H9 (cell line): ENCODE measurements at regions not wholly inside any gene's neighbourhood (a gene's known extent, or its start where the extent isn't known, plus 50 kb on each side); places are given as distances from the start of the nearest gene placed in this dataset.

Experiments
- DNase-seq: peaks from one replicate; pipeline ENCODE4 v3.0.0-alpha.2; 2017
- H2AFZ ChIP-seq: one replicate; pipeline ENCODE4 v1.6.1; 2013; ENCODE audit warnings: mild to moderate bottlenecking, low read length, control low read depth, moderate library complexity
- H2AK5ac ChIP-seq: 2 replicates; pipeline ENCODE4 v1.6.1; 2013; ENCODE audit warnings: low read length, control low read depth, mixed read lengths; ENCODE audit not compliant: insufficient read length
- H2BK120ac ChIP-seq: one replicate; pipeline ENCODE4 v1.6.1; 2013; ENCODE audit warnings: low read depth, mild to moderate bottlenecking, low read length, control low read depth, inconsistent platforms; ENCODE audit not compliant: poor library complexity, severe bottlenecking
- H2BK12ac ChIP-seq: 2 replicates; pipeline ENCODE4 v1.6.1; 2013; ENCODE audit warnings: low read length, control low read depth, mixed read lengths, low read depth; ENCODE audit not compliant: insufficient read length
- H2BK15ac ChIP-seq: 2 replicates; pipeline ENCODE4 v1.6.1; 2013; ENCODE audit warnings: low read depth, low read length, control low read depth
- H2BK20ac ChIP-seq: one replicate; pipeline ENCODE4 v1.6.1; 2013; ENCODE audit warnings: low read depth, mild to moderate bottlenecking, low read length, control low read depth, inconsistent platforms; ENCODE audit not compliant: poor library complexity, severe bottlenecking
- H2BK5ac ChIP-seq: 2 replicates; pipeline ENCODE4 v1.6.1; 2013; ENCODE audit warnings: low read length, control low read depth, mixed read lengths; ENCODE audit not compliant: insufficient read length
- H3K14ac ChIP-seq: 2 replicates; pipeline ENCODE4 v1.6.1; 2013; ENCODE audit warnings: low read length, control low read depth; ENCODE audit not compliant: insufficient read depth
- H3K18ac ChIP-seq: 2 replicates; pipeline ENCODE4 v1.6.1; 2013; ENCODE audit warnings: low read depth, mild to moderate bottlenecking, mixed read lengths, low read length, control low read depth; ENCODE audit not compliant: insufficient read length
- H3K23ac ChIP-seq: 2 replicates; pipeline ENCODE4 v1.6.1; 2013; ENCODE audit warnings: low read length, control low read depth, mixed read lengths, low read depth; ENCODE audit not compliant: insufficient read length
- H3K23me2 ChIP-seq: 2 replicates; pipeline ENCODE4 v1.6.1; 2013; ENCODE audit warnings: low read depth, mild to moderate bottlenecking, mixed read lengths, low read length, control low read depth; ENCODE audit not compliant: insufficient read length, poor library complexity, severe bottlenecking
- H3K27ac ChIP-seq: 2 replicates; pipeline ENCODE4 v1.5.1; 2013; ENCODE audit warnings: low read length, control low read depth, mixed read lengths, low read depth; ENCODE audit not compliant: insufficient read length
- H3K27me3 ChIP-seq: 2 replicates; pipeline ENCODE4 v1.6.1; 2013; ENCODE audit warnings: low read length, control low read depth, inconsistent platforms; ENCODE audit not compliant: insufficient read depth
- H3K4ac ChIP-seq: 2 replicates; pipeline ENCODE4 v1.6.1; 2013; ENCODE audit warnings: low read depth, mild to moderate bottlenecking, control low read depth, inconsistent platforms, low read length, moderate library complexity
- H3K4me1 ChIP-seq: 2 replicates; pipeline ENCODE4 v1.6.1; 2013; ENCODE audit warnings: low read length, control low read depth, inconsistent platforms; ENCODE audit not compliant: insufficient read depth
- H3K4me2 ChIP-seq: 2 replicates; pipeline ENCODE4 v1.6.1; 2013; ENCODE audit warnings: low read length, control low read depth, mixed read lengths; ENCODE audit not compliant: insufficient read length, insufficient read depth
- H3K56ac ChIP-seq: 2 replicates; pipeline ENCODE4 v1.6.1; 2013; ENCODE audit warnings: low read depth, mild to moderate bottlenecking, mixed read lengths, low read length, control low read depth; ENCODE audit not compliant: insufficient read length
- H3K79me1 ChIP-seq: 2 replicates; pipeline ENCODE4 v1.6.1; 2013; ENCODE audit warnings: low read depth, mild to moderate bottlenecking, moderate library complexity, low read length, control low read depth, inconsistent platforms; ENCODE audit not compliant: insufficient read depth, poor library complexity, severe bottlenecking
- H3K79me2 ChIP-seq: 2 replicates; pipeline ENCODE4 v1.6.1; 2013; ENCODE audit warnings: low read length, control low read depth, inconsistent platforms; ENCODE audit not compliant: insufficient read depth
- H3K9ac ChIP-seq: 2 replicates; pipeline ENCODE4 v1.6.1; 2013; ENCODE audit warnings: low read length, control low read depth, mixed read lengths; ENCODE audit not compliant: insufficient read length; ENCODE audit errors: extremely low read depth
- H3K9me3 ChIP-seq: one replicate; pipeline ENCODE4 v1.6.1; 2013; ENCODE audit warnings: low read depth, low read length, inconsistent platforms; ENCODE audit not compliant: control insufficient read depth
- H3T11ph ChIP-seq: one replicate; pipeline ENCODE4 v1.6.1; 2013; ENCODE audit warnings: mild to moderate bottlenecking, low read length, control low read depth, inconsistent platforms
- H4K20me1 ChIP-seq: one replicate; pipeline ENCODE4 v1.6.1; 2013; ENCODE audit not compliant: control insufficient read depth, insufficient read length, insufficient read depth
- H4K5ac ChIP-seq: 2 replicates; pipeline ENCODE4 v1.6.1; 2013; ENCODE audit warnings: low read depth, mild to moderate bottlenecking, mixed read lengths, low read length, control low read depth; ENCODE audit not compliant: insufficient read length
- H4K8ac ChIP-seq: replicated peaks from 2 replicates; pipeline ENCODE4 v1.6.1; 2013; ENCODE audit warnings: low read length, control low read depth, mixed read lengths, low read depth; ENCODE audit not compliant: insufficient read length
- H4K91ac ChIP-seq: 2 replicates; pipeline ENCODE4 v1.6.1; 2013; ENCODE audit warnings: low read depth, mild to moderate bottlenecking, moderate library complexity, mixed read lengths, low read length, control low read depth; ENCODE audit not compliant: insufficient read length
- H3K27ac Mint-ChIP-seq, 3 experiments: 2 replicates in 2 of 3; 3 replicates in 1 of 3; pipeline ENCODE4 v1.8.0; 2020 to 2021; ENCODE audit warnings: mixed read lengths in 3 of 3, mild to moderate bottlenecking in 1 of 3, moderate library complexity in 1 of 3
- H3K27me3 Mint-ChIP-seq: 2 replicates; pipeline ENCODE4 v1.8.0; 2021; ENCODE audit warnings: low read depth, mild to moderate bottlenecking, moderate library complexity, mixed read lengths
- H3K36me3 Mint-ChIP-seq, 3 experiments: 2 replicates in 2 of 3; 3 replicates in 1 of 3; pipeline ENCODE4 v1.8.0; 2020 to 2021; ENCODE audit warnings: low read depth in 3 of 3, mixed read lengths in 3 of 3; ENCODE audit not compliant: insufficient read depth in 1 of 3
- H3K4me1 Mint-ChIP-seq, 2 experiments: 2 replicates each; pipeline ENCODE4 v1.8.0; 2020; ENCODE audit warnings: mixed read lengths in 2 of 2
- H3K4me3 Mint-ChIP-seq, 2 experiments: 2 replicates in 1 of 2; 3 replicates in 1 of 2; pipeline ENCODE4 v1.8.0; 2020 to 2021; ENCODE audit warnings: mild to moderate bottlenecking in 2 of 2, mixed read lengths in 2 of 2, moderate library complexity in 1 of 2
- H3K9me3 Mint-ChIP-seq, 2 experiments: 2 replicates in 1 of 2; 3 replicates in 1 of 2; pipeline ENCODE4 v1.8.0; 2020; ENCODE audit warnings: mild to moderate bottlenecking in 2 of 2, mixed read lengths in 2 of 2, moderate library complexity in 1 of 2
- CTCF ChIP-seq: fragments of 200-600 bp; sonication (generic); conservative IDR thresholded peaks from 3 replicates; pipeline ENCODE4 v1.8.0; 2021; ENCODE audit warnings: antibody characterized with exemption, mild to moderate bottlenecking
- WGBS: extraction: QIAGEN DNeasy Blood & Tissue Kit; methylation state at CpG from one replicate; pipeline ENCODE4 v1.1.7; 2013; ENCODE audit warnings: missing lambda C conversion rate, low lambda C conversion rate, mixed read lengths; ENCODE audit not compliant: insufficient read length; ENCODE audit errors: extremely low coverage; 5-methylcytosine and 5-hydroxymethylcytosine counted together

DNA sequence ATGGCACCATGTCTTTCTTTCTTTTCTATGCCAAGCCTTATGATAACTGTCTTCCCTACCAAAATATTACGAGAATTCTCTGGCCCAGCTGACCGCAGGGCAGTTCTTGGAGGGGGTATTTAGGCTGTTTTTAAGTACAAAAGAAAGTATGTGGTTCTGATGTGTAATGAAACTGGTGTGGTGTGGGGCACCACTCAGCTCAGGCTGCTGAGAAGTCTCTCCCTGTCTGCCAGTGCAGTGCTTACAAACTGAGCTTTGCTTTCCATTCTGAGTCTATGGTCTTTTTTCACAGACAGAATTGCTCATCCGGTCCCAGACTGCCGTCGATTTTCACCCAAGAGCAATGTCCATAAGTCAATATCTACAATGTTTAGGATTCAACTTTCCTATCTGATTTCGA is 847.6 kb downstream of the NTRK3 start:
- Histone ChIP-seq H4K5ac (no peak overlapping the region), H3K79me1 (no peaks in the 10 kb centered on the region), H3K18ac (no peak overlapping the region), H2BK12ac (no peak overlapping the region), H2AFZ (no peak overlapping the region), H3K23ac (no peak overlapping the region), H3K4me1 (no peaks in the 10 kb centered on the region), H4K91ac (no peak overlapping the region), H3K23me2 (no peaks in the 10 kb centered on the region), H2BK20ac (no peak overlapping the region), H3K56ac (no peak overlapping the region), H4K8ac (no peak overlapping the region), H2BK5ac (no peak overlapping the region), H2BK120ac (no peak overlapping the region), H3K79me2 (no peaks in the 10 kb centered on the region), H3T11ph (no peak overlapping the region), H3K9me3 (no peaks in the 10 kb centered on the region), H2BK15ac (no peak overlapping the region), H2AK5ac (no peak overlapping the region), H3K27ac (no peak overlapping the region), H3K27me3 (no peaks in the 10 kb centered on the region), H3K4me2 (no peak overlapping the region), H4K20me1 (no peaks in the 10 kb centered on the region), H3K9ac (no peak overlapping the region), H3K14ac (no peak overlapping the region), H3K4ac (no peak overlapping the region)
- no peak for DNase-seq
- H3K36me3 Mint-ChIP-seq = no peaks in the 10 kb centered on the region
- TF ChIP-seq CTCF = no peak
- no peaks in the 10 kb centered on the region for H3K9me3 Mint-ChIP-seq
- H3K4me1 Mint-ChIP-seq = peaks cover 0 to under 1% of the 10 kb centered on the region in 2 experiments; a peak in 1 of 4 replicates
- no peak overlapping the region for H3K27ac Mint-ChIP-seq
- no peak overlapping the region for H3K4me3 Mint-ChIP-seq
- H3K27me3 Mint-ChIP-seq = no peaks in the 10 kb centered on the region
- WGBS = no CpG with 5 or more reads among the region's 6 CpGs
